Activated CD4-positive, CD25-positive, alpha-beta regulatory T cell treated with anti-CD3 and anti-CD28 coated beads, Interleukin-2, amount 50 U/mL, for 24 hours (primary cell): ENCODE measurements at regions not wholly inside any gene's neighbourhood (a gene's known extent, or its start where the extent isn't known, plus 50 kb on each side); places are given as distances from the start of the nearest gene placed in this dataset.
A peak's percentile ranks its signal among the peaks of the same experiment; 100 is the strongest.

Experiments used
- ATAC-seq, 2 donors: fragments of 150-1000 bp; cut with Tn5 transposase; one replicate each; pipeline ENCODE4 v1.10.0; 2021; ENCODE audit warnings: mild to moderate bottlenecking in 1 of 2, moderate library complexity in 1 of 2

GRCh38 chr15:75136118-75136517 is 65.6 kb upstream of the C15orf39 start:
- ATAC-seq = no peak

GRCh38 chr15:75136758-75137157 is 64.9 kb upstream of the C15orf39 start:
- no peak for ATAC-seq

- no peak for ATAC-seq
Measured at GRCh38 chr15:75138016-75138999, 63.4 kb upstream of the C15orf39 start.

GRCh38 chr15:75140080-75140879 is 61.4 kb upstream of the C15orf39 start:
- no peak for ATAC-seq

- no peak for ATAC-seq
Measured at GRCh38 chr15:75142499-75142898, 59.2 kb upstream of the C15orf39 start.

- no peak for ATAC-seq
Measured at GRCh38 chr15:75143738-75144334, 57.8 kb upstream of the C15orf39 start.

- no peak for ATAC-seq
Measured at GRCh38 chr15:75145027-75145841, 56.4 kb upstream of the C15orf39 start.

- no peak for ATAC-seq
Measured at GRCh38 chr15:75148280-75148679, 53.4 kb upstream of the C15orf39 start.

- peak; percentile 32 to 43 for ATAC-seq
Measured at GRCh38 chr15:75149867-75150709, 51.6 kb upstream of the C15orf39 start.

GRCh38 chr15:75151214-75152128 is 50.2 kb upstream of the C15orf39 start:
- ATAC-seq = no peak
